Neural cell (in vitro differentiated cells): ENCODE measurements at regions not wholly inside any gene's neighbourhood (a gene's known extent, or its start where the extent isn't known, plus 50 kb on each side); places are given as distances from the start of the nearest gene placed in this dataset.

ENCODE experiments used
- H2AFZ ChIP-seq: fragments of 200-600, 300-800 bp; sonication (generic), shearing (Covaris generic); 2 replicates; pipeline ENCODE4 v1.6.0; 2014; ENCODE audit warnings: low read depth, mild to moderate bottlenecking, antibody characterized with exemption, low read length, moderate library complexity
- H3F3A ChIP-seq: fragments of 200-600 bp; shearing (Covaris generic); 2 replicates; pipeline ENCODE4 v1.6.1; 2016; ENCODE audit warnings: mild to moderate bottlenecking, moderate library complexity, mixed read lengths, antibody characterized with exemption, low read length; ENCODE audit not compliant: insufficient read depth, poor library complexity, severe bottlenecking
- H3K27ac ChIP-seq: fragments of 200-600, 300-800 bp; sonication (generic), shearing (Covaris generic); 2 replicates; pipeline ENCODE4 v1.5.1; 2014; ENCODE audit warnings: mild to moderate bottlenecking, low read length, moderate library complexity
- H3K27me3 ChIP-seq: fragments of 300-800, 200-600 bp; sonication (generic), shearing (Covaris generic); 2 replicates; pipeline ENCODE4 v1.6.0; 2014; ENCODE audit warnings: mild to moderate bottlenecking, low read depth, low read length, moderate library complexity; ENCODE audit not compliant: insufficient read depth
- H3K36me3 ChIP-seq: fragments of 300-800, 200-600 bp; sonication (generic), shearing (Covaris generic); 2 replicates; pipeline ENCODE4 v1.5.1; 2014; ENCODE audit warnings: mild to moderate bottlenecking, antibody characterized with exemption, low read length, moderate library complexity; ENCODE audit not compliant: insufficient read depth
- H3K4me2 ChIP-seq: fragments of 300-800, 200-600 bp; sonication (generic), shearing (Covaris generic); 2 replicates; pipeline ENCODE4 v1.6.0; 2014; ENCODE audit warnings: mild to moderate bottlenecking, low read length
- H3K4me3 ChIP-seq: fragments of 300-800, 200-600 bp; sonication (generic), shearing (Covaris generic); 2 replicates; pipeline ENCODE4 v1.5.1; 2014; ENCODE audit warnings: mild to moderate bottlenecking, low read length, moderate library complexity
- H3K79me2 ChIP-seq: fragments of 200-600 bp; shearing (Covaris generic); replicated peaks from 2 replicates; pipeline ENCODE4 v1.6.0; 2014; ENCODE audit warnings: mild to moderate bottlenecking, low read length, moderate library complexity; ENCODE audit not compliant: insufficient read depth
- H3K9ac ChIP-seq: fragments of 300-800, 200-600 bp; sonication (generic), shearing (Covaris generic); 2 replicates; pipeline ENCODE4 v1.6.1; 2016; ENCODE audit warnings: mild to moderate bottlenecking, low read length, mixed read lengths
- H3K9me2 ChIP-seq: fragments of 200-600 bp; shearing (Covaris generic); 2 replicates; pipeline ENCODE4 v1.6.1; 2016; ENCODE audit warnings: mild to moderate bottlenecking, low read length, mixed read lengths; ENCODE audit not compliant: insufficient read depth
- H3K9me3 ChIP-seq: fragments of 200-600, 300-800 bp; sonication (generic), shearing (Covaris generic); 2 replicates; pipeline ENCODE4 v1.6.1; 2016; ENCODE audit warnings: mild to moderate bottlenecking, mixed run types, low read length, moderate library complexity, mixed read lengths
- H4K20me1 ChIP-seq: fragments of 200-600 bp; shearing (Covaris generic); 2 replicates; pipeline ENCODE4 v1.6.1; 2016; ENCODE audit warnings: mild to moderate bottlenecking, mixed run types; ENCODE audit not compliant: insufficient read depth
- CTCF ChIP-seq: fragments of 450-650 bp; IDR thresholded peaks from 2 replicates; pipeline ENCODE4 v1.5.1; 2014; ENCODE audit warnings: antibody characterized with exemption, mild to moderate bottlenecking, moderate library complexity; ENCODE audit not compliant: poor library complexity, severe bottlenecking
- EP300 ChIP-seq: fragments of 450-650 bp; conservative IDR thresholded peaks from 2 replicates; pipeline ENCODE4 v1.6.1; 2014; ENCODE audit warnings: antibody characterized with exemption, mild to moderate bottlenecking, moderate library complexity; ENCODE audit not compliant: poor library complexity, severe bottlenecking
- EZH2 ChIP-seq: fragments of 200-600, 300-800 bp; shearing (Covaris generic), sonication (generic); IDR thresholded peaks from 2 replicates; pipeline ENCODE4 v1.6.1; 2014; ENCODE audit warnings: antibody characterized with exemption, low read length, borderline replicate concordance, mild to moderate bottlenecking; ENCODE audit not compliant: insufficient read depth, poor library complexity, severe bottlenecking
- MXI1 ChIP-seq: fragments of 450-650 bp; conservative IDR thresholded peaks from 2 replicates; pipeline ENCODE4 v1.6.1; 2014; ENCODE audit warnings: antibody characterized with exemption, mild to moderate bottlenecking; ENCODE audit not compliant: poor library complexity, severe bottlenecking
- POLR2AphosphoS5 ChIP-seq: IDR thresholded peaks from 2 replicates; pipeline ENCODE4 v1.6.1; 2012
- RAD21 ChIP-seq: fragments of 450-650 bp; conservative IDR thresholded peaks from 2 replicates; pipeline ENCODE4 v1.6.1; 2014; ENCODE audit warnings: antibody characterized with exemption, mild to moderate bottlenecking, moderate library complexity
- REST ChIP-seq: IDR thresholded peaks from 2 replicates; pipeline ENCODE4 v1.6.1; 2012; ENCODE audit warnings: borderline replicate concordance
- SMC3 ChIP-seq: fragments of 450-650 bp; conservative IDR thresholded peaks from 2 replicates; pipeline ENCODE4 v1.6.1; 2014; ENCODE audit warnings: antibody characterized with exemption, mild to moderate bottlenecking, moderate library complexity; ENCODE audit not compliant: poor library complexity
- TAF1 ChIP-seq: IDR thresholded peaks from 2 replicates; pipeline ENCODE4 v1.6.1; 2012; ENCODE audit warnings: low read depth

GRCh38 chr4:27326991-27327390 is 466.4 kb downstream of the STIM2 start:
- Histone ChIP-seq H3K27me3 (no peaks in the 10 kb centered on the region), H3K9me3 (no peaks in the 10 kb centered on the region), H3K9me2 (no peaks in the 10 kb centered on the region), H3K79me2 (no peaks in the 10 kb centered on the region), H3K27ac (no peak overlapping the region), H3F3A (no peaks in the 10 kb centered on the region), H2AFZ (no peak overlapping the region), H3K9ac (no peak overlapping the region), H3K4me2 (no peak overlapping the region), H4K20me1 (no peaks in the 10 kb centered on the region), H3K4me3 (no peak overlapping the region), H3K36me3 (no peaks in the 10 kb centered on the region)
- TF ChIP-seq EP300 (no peak), POLR2AphosphoS5 (no peak), EZH2 (no peak), SMC3 (no peak), MXI1 (no peak), TAF1 (no peak)

GRCh38 chr4:27327421-27328181 is 467.0 kb downstream of the STIM2 start:
- Histone ChIP-seq H2AFZ (no peak overlapping the region), H3K27me3 (no peaks in the 10 kb centered on the region), H3K9me2 (no peaks in the 10 kb centered on the region), H4K20me1 (no peaks in the 10 kb centered on the region), H3K36me3 (no peaks in the 10 kb centered on the region), H3K79me2 (no peaks in the 10 kb centered on the region), H3F3A (no peaks in the 10 kb centered on the region), H3K4me2 (no peak overlapping the region), H3K9ac (no peak overlapping the region), H3K9me3 (no peaks in the 10 kb centered on the region), H3K4me3 (no peak overlapping the region), H3K27ac (no peak overlapping the region)
- no peak for TF ChIP-seq EP300
- no peak for TF ChIP-seq SMC3
- TF ChIP-seq EZH2: no peak
- TF ChIP-seq POLR2AphosphoS5: no peak
- TF ChIP-seq REST: no peak
- TF ChIP-seq TAF1: no peak
- no peak for TF ChIP-seq RAD21
- TF ChIP-seq CTCF: no peak
- no peak for TF ChIP-seq MXI1
